HCT116 (cell line): ENCODE measurements at regions not wholly inside any gene's neighbourhood (a gene's known extent, or its start where the extent isn't known, plus 50 kb on each side); places are given as distances from the start of the nearest gene placed in this dataset.

Experiments used
- ATAC-seq: fragments of 200-7000 bp; cut with Tn5 transposase; 2 replicates; pipeline ENCODE4 v1.9.1; 2020; ENCODE audit warnings: mild to moderate bottlenecking, moderate library complexity
- BruUV-seq: library from RNA; stranded (reverse); fragments of 400-500 nt; replicated peaks from 2 replicates; lab custom pipeline; 2021; lab: Mats Ljungman, UMichigan
- CTCF ChIA-PET: fragments of 300-600 bp; sonication (Branson Sonifier 250); formaldehyde crosslinking; loops from one replicate; lab custom pipeline; 2021; ENCODE audit warnings: antibody characterized with exemption; lab: Charles Lee
- POLR2A ChIA-PET: fragments of 300-600, 350-600 bp; sonication (Branson Sonifier 250); formaldehyde crosslinking; loops from one replicate; lab custom pipeline; 2021; ENCODE audit warnings: antibody characterized with exemption; lab: Charles Lee
- RAD21 ChIA-PET, 2 experiments: fragments of 300-600 bp; sonication (Branson Sonifier 250); formaldehyde crosslinking; loops; one replicate each; lab custom pipeline; 2023; ENCODE audit warnings: low total read pairs in 2 of 2; ENCODE audit not compliant: uncharacterized antibody in 2 of 2, unreplicated experiment in 2 of 2, low non-redundant PET in 1 of 2; lab: Charles Lee
- DNase-seq: peaks from one replicate; pipeline ENCODE4 v3.0.0-alpha.2; 2010; ENCODE audit warnings: low read depth, low spot score
- H2AFZ ChIP-seq: fragments of 200-600 bp; shearing (Covaris generic), sonication (generic); 2 replicates; pipeline ENCODE4 v1.6.1; 2017; ENCODE audit warnings: low read depth, mixed run types, mixed read lengths, antibody characterized with exemption, low read length; ENCODE audit not compliant: poor library complexity, severe bottlenecking
- H3K27ac ChIP-seq: 2 replicates; pipeline ENCODE4 v1.5.1; 2012; ENCODE audit warnings: low read depth, low read length
- H3K27me3 ChIP-seq: fragments of 200-600 bp; sonication (generic); 2 replicates; pipeline ENCODE4 v1.6.1; 2016; ENCODE audit warnings: mixed run types, low read length, mixed read lengths; ENCODE audit not compliant: insufficient read depth
- H3K36me3 ChIP-seq, 2 experiments: fragments of 200-500 bp in 1 of 2; fragments of 200-600 bp in 1 of 2; sonication (Bioruptor generic) in 1 of 2; sonication (generic) in 1 of 2; 2 replicates each; pipeline versions ENCODE4 v1.5.1 to v1.6.1; 2014 to 2016; ENCODE audit warnings: low read length in 2 of 2, inconsistent platforms in 1 of 2, mixed read lengths in 1 of 2, mixed run types in 1 of 2; ENCODE audit not compliant: insufficient read depth in 2 of 2, control insufficient read depth in 1 of 2
- H3K4me1 ChIP-seq, 2 experiments: fragments of 200-600 bp in 1 of 2; sonication (generic) in 1 of 2; 2 replicates each; pipeline versions ENCODE4 v1.5.1 to v1.6.1; 2012 to 2017; ENCODE audit warnings: low read length in 2 of 2, inconsistent platforms in 1 of 2, mild to moderate bottlenecking in 1 of 2, mixed read lengths in 1 of 2, mixed run types in 1 of 2, moderate library complexity in 1 of 2; ENCODE audit not compliant: insufficient read depth in 2 of 2, control insufficient read depth in 1 of 2
- H3K4me2 ChIP-seq: fragments of 200-600 bp; sonication (generic); 2 replicates; pipeline ENCODE4 v1.6.1; 2017; ENCODE audit warnings: mixed run types, low read length, mixed read lengths
- H3K4me3 ChIP-seq, 2 experiments: fragments of 200-600 bp in 1 of 2; sonication (generic) in 1 of 2; replicated peaks in 1 of 2; 2 replicates each; pipeline ENCODE4 v1.5.1; 2011 to 2016; ENCODE audit warnings: low read length in 2 of 2, control low read depth in 1 of 2, low read depth in 1 of 2, mild to moderate bottlenecking in 1 of 2, mixed read lengths in 1 of 2, mixed run types in 1 of 2
- H3K79me2 ChIP-seq: fragments of 200-600 bp; sonication (generic); 2 replicates; pipeline ENCODE4 v1.6.1; 2017; ENCODE audit warnings: mild to moderate bottlenecking, mixed run types, low read length, moderate library complexity, mixed read lengths; ENCODE audit not compliant: insufficient read depth
- H3K9ac ChIP-seq: fragments of 200-600 bp; sonication (generic); 2 replicates; pipeline ENCODE4 v1.6.1; 2016; ENCODE audit warnings: low read length, mixed read lengths
- H3K9me2 ChIP-seq: fragments of 200-600 bp; sonication (generic), shearing (Covaris generic); 2 replicates; pipeline ENCODE4 v1.6.1; 2017; ENCODE audit warnings: mixed run types, mild to moderate bottlenecking, moderate library complexity; ENCODE audit not compliant: insufficient read depth
- H3K9me3 ChIP-seq, 2 experiments: fragments of 200-500 bp in 1 of 2; fragments of 200-600 bp in 1 of 2; sonication (Bioruptor generic) in 1 of 2; sonication (generic) in 1 of 2; 2 replicates each; pipeline ENCODE4 v1.6.1; 2014 to 2017; ENCODE audit warnings: low read length in 2 of 2, mixed read lengths in 2 of 2, inconsistent platforms in 1 of 2, low read depth in 1 of 2, mild to moderate bottlenecking in 1 of 2, mixed run types in 1 of 2, moderate library complexity in 1 of 2; ENCODE audit not compliant: control insufficient read depth in 1 of 2, insufficient read depth in 1 of 2
- H4K20me1 ChIP-seq: fragments of 200-600 bp; sonication (generic), shearing (Covaris generic); 2 replicates; pipeline ENCODE4 v1.6.1; 2017; ENCODE audit warnings: mixed run types, mild to moderate bottlenecking, moderate library complexity; ENCODE audit not compliant: insufficient read depth
- CBX3 ChIP-seq: IDR thresholded peaks from 2 replicates; pipeline ENCODE4 v1.6.1; 2012; ENCODE audit warnings: low read depth
- CEBPB ChIP-seq: IDR thresholded peaks from 2 replicates; pipeline ENCODE4 v1.6.1; 2012; ENCODE audit warnings: low read depth
- CTCF ChIP-seq, 3 experiments: fragments of 200-600 bp in 1 of 3; sonication (generic) in 1 of 3; IDR thresholded peaks in 2 of 3; conservative IDR thresholded peaks in 1 of 3; 2 replicates each; pipeline ENCODE4 v1.5.1; 2012 to 2017; ENCODE audit warnings: low read depth in 2 of 3, low read length in 2 of 3, antibody characterized with exemption in 1 of 3, borderline replicate concordance in 1 of 3, control low read depth in 1 of 3, mild to moderate bottlenecking in 1 of 3, mixed read lengths in 1 of 3, mixed run types in 1 of 3, moderate library complexity in 1 of 3; ENCODE audit not compliant: insufficient read depth in 1 of 3
- ELF1 ChIP-seq: IDR thresholded peaks from 2 replicates; pipeline ENCODE4 v1.6.1; 2012; ENCODE audit warnings: low read depth, borderline replicate concordance
- EZH2 ChIP-seq: fragments of 200-600 bp; sonication (generic); IDR thresholded peaks from 2 replicates; pipeline ENCODE4 v1.6.1; 2017; ENCODE audit warnings: antibody characterized with exemption, mixed run types
- EZH2phosphoT487 ChIP-seq: fragments of 200-600 bp; IDR thresholded peaks from 2 replicates; pipeline ENCODE4 v1.6.1; 2018; ENCODE audit warnings: antibody characterized with exemption, borderline replicate concordance
- FOSL1 ChIP-seq: IDR thresholded peaks from 2 replicates; pipeline ENCODE4 v1.6.1; 2012; ENCODE audit warnings: low read depth
- JUND ChIP-seq: IDR thresholded peaks from 2 replicates; pipeline ENCODE4 v1.6.1; 2012
- MAX ChIP-seq: IDR thresholded peaks from 2 replicates; pipeline ENCODE4 v1.6.1; 2012
- POLR2A ChIP-seq: IDR thresholded peaks from 2 replicates; pipeline ENCODE4 v1.7.0; 2011; ENCODE audit warnings: borderline replicate concordance; ENCODE audit not compliant: insufficient read depth, insufficient read length; ENCODE audit errors: extremely low read depth
- POLR2AphosphoS5 ChIP-seq: IDR thresholded peaks from 2 replicates; pipeline ENCODE4 v1.6.1; 2011; ENCODE audit warnings: mild to moderate bottlenecking, low read depth, low read length, moderate library complexity
- RAD21 ChIP-seq: IDR thresholded peaks from 2 replicates; pipeline ENCODE4 v1.6.1; 2012; ENCODE audit warnings: low read depth, mild to moderate bottlenecking
- REST ChIP-seq: IDR thresholded peaks from 2 replicates; pipeline ENCODE4 v1.6.1; 2012; ENCODE audit warnings: low read depth
- SIN3A ChIP-seq: IDR thresholded peaks from 2 replicates; pipeline ENCODE4 v1.6.1; 2012; ENCODE audit warnings: low read depth
- SP1 ChIP-seq: IDR thresholded peaks from 2 replicates; pipeline ENCODE4 v1.6.1; 2012; ENCODE audit warnings: low read depth
- SRF ChIP-seq: IDR thresholded peaks from 2 replicates; pipeline ENCODE4 v1.6.1; 2012; ENCODE audit warnings: low read depth
- TCF7L2 ChIP-seq: IDR thresholded peaks from 2 replicates; pipeline ENCODE4 v1.7.0; 2011; ENCODE audit warnings: borderline replicate concordance, inconsistent platforms; ENCODE audit not compliant: insufficient read depth, insufficient read length; ENCODE audit errors: extremely low read depth
- YY1 ChIP-seq: IDR thresholded peaks from 2 replicates; pipeline ENCODE4 v1.6.1; 2011; ENCODE audit warnings: low read length, low read depth, moderate library complexity, mild to moderate bottlenecking; ENCODE audit not compliant: insufficient replicate concordance; ENCODE audit errors: extremely low read depth
- ZBTB33 ChIP-seq: IDR thresholded peaks from 2 replicates; pipeline ENCODE4 v1.6.1; 2011; ENCODE audit warnings: mild to moderate bottlenecking, low read length, moderate library complexity; ENCODE audit not compliant: insufficient replicate concordance; ENCODE audit errors: extremely low read depth
- ZNF274 ChIP-seq: fragments of 200-500 bp; sonication (Bioruptor generic); IDR thresholded peaks from 2 replicates; pipeline ENCODE4 v1.6.1; 2014; ENCODE audit warnings: mild to moderate bottlenecking, low read depth, low read length, inconsistent platforms
- intact Hi-C: fragments of 100-400 bp; cut with micrococcal nuclease; formaldehyde crosslinking; loops from 2 replicates; pipeline ENCODE4 v1.10.0; 2022

GRCh38 chr17:31789707-31790505, 69.1 kb downstream of the COPRS start:
- POLR2A ChIA-PET: no interaction called here

More at GRCh38 chr17:31789707-31790505, 69.1 kb downstream of the COPRS start:
- H3K4me3 ChIP-seq: no peak overlapping the region
- H3K9me2 ChIP-seq: no peaks in the 10 kb centered on the region
- H3K4me2 ChIP-seq: no peak overlapping the region
- H3K79me2 ChIP-seq: no peaks in the 10 kb centered on the region
- DNase-seq (no peak), ATAC-seq (no peak)
- H3K36me3 ChIP-seq: no peaks in the 10 kb centered on the region
- H2AFZ ChIP-seq: no peak overlapping the region
- no peak overlapping the region for H3K9ac ChIP-seq
- no peak overlapping the region for H3K27ac ChIP-seq
- no peaks in the 10 kb centered on the region for H3K9me3 ChIP-seq
- intact Hi-C loops: no loop called here
- ChIA-PET CTCF (no interaction called here), RAD21 (no interaction called here)
- H3K27me3 ChIP-seq: no peaks in the 10 kb centered on the region
- BruUV-seq: no TSS peak
- peaks cover 10 to 16% of the 10 kb centered on the region in 2 experiments for H3K4me1 ChIP-seq
- no peaks in the 10 kb centered on the region for H4K20me1 ChIP-seq
- TF ChIP-seq SRF (no peak), SP1 (no peak), FOSL1 (no peak), TCF7L2 (no peak), JUND (no peak), POLR2A (no peak), POLR2AphosphoS5 (no peak), MAX (no peak), ZNF274 (no peak), YY1 (no peak), ZBTB33 (no peak), SIN3A (no peak), REST (no peak), EZH2phosphoT487 (no peak), ELF1 (no peak), CEBPB (no peak), RAD21 (no peak), EZH2 (no peak), CTCF (IDR thresholded peaks at IDR 0.05 in 2 of 3, conservative IDR thresholded peaks at IDR 0.05 in 1 of 3; ENCODE audit: borderline replicate concordance in 1 of 3, insufficient read depth in 1 of 3, low read depth in 2 of 3, low read length in 2 of 3) (no peak), CBX3 (no peak)
